ENCODE measurements at regions not wholly inside any gene's neighbourhood (a gene's known extent, or its start where the extent isn't known, plus 50 kb on each side); places are given as distances from the start of the nearest gene placed in this dataset.

DNA sequence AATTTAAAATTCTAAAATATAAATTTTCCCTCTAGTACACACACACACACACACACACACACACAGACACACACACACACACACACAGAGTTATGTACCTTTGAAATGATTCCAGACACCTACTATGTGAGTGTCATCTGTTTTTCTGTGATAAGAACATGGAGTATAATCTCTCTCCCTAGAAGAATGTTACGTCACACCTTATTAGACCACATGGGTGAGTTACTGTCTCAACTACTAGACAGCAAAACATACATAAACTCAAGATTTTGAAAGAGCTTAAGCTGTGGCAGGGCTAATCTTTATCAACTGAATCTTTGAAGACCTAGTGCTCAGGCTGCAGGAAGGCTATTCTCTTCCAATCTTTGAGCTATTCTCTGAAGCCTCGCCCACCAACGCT is 385.9 kb upstream of the BCHE start:
- no peak for ATAC-seq
- no peaks in the 10 kb centered on the region for H3K27me3 ChIP-seq
- WGBS, 2 donors (ENCODE audit: low coverage in 1 of 2) = 80 to 84% methylated on average over 3 of the region's 3 CpGs

DNA sequence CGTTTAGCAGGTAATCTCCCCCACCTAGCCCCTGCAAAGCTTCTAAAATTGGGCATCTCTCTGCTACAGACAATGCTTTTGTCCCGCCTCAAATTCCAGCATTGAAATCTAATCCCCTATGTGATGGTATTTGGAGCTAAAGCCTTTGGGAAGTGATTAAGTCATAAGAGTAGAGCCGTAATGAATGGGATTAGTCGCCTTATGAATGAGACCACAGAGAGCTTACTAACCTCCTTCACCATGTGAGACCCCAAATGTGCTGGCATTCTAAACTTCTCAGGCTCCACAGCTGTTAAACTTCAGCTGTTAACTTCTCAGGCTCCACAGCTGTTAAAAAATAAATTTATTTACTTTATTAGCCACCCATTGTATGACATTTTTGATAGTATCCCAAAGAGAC is 374.2 kb upstream of the BCHE start:
- WGBS, 2 donors (ENCODE audit: low coverage in 1 of 2) = 82 to 89% methylated on average over 3 to 4 of the region's 4 CpGs
- no peaks in the 10 kb centered on the region for H3K36me3 ChIP-seq
- no peaks in the 10 kb centered on the region for H3K9me3 ChIP-seq
- no peak for ATAC-seq
- no peak for TF ChIP-seq EP300 (IDR thresholded peaks at IDR 0.05)
- no peak overlapping the region for H3K4me3 ChIP-seq
- no peaks in the 10 kb centered on the region for H3K4me1 ChIP-seq
- no peak overlapping the region for H3K27ac ChIP-seq
- no peaks in the 10 kb centered on the region for H3K27me3 ChIP-seq

More for the DNA sequence above, 385.9 kb upstream of the BCHE start:
- no peaks in the 10 kb centered on the region for H3K4me1 ChIP-seq
- TF ChIP-seq, protein P1, sequence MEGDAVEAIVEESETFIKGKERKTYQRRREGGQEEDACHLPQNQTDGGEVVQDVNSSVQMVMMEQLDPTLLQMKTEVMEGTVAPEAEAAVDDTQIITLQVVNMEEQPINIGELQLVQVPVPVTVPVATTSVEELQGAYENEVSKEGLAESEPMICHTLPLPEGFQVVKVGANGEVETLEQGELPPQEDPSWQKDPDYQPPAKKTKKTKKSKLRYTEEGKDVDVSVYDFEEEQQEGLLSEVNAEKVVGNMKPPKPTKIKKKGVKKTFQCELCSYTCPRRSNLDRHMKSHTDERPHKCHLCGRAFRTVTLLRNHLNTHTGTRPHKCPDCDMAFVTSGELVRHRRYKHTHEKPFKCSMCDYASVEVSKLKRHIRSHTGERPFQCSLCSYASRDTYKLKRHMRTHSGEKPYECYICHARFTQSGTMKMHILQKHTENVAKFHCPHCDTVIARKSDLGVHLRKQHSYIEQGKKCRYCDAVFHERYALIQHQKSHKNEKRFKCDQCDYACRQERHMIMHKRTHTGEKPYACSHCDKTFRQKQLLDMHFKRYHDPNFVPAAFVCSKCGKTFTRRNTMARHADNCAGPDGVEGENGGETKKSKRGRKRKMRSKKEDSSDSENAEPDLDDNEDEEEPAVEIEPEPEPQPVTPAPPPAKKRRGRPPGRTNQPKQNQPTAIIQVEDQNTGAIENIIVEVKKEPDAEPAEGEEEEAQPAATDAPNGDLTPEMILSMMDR (IDR thresholded peaks at IDR 0.05) = no peak
- no peak for TF ChIP-seq EP300 (IDR thresholded peaks at IDR 0.05)
- TF ChIP-seq POLR2A (IDR thresholded peaks at IDR 0.05) = no peak
- no peak for TF ChIP-seq POLR2AphosphoS5 (IDR thresholded peaks at IDR 0.05)
- H3K4me3 ChIP-seq = no peak overlapping the region
- H3K9me3 ChIP-seq = no peaks in the 10 kb centered on the region
- H3K36me3 ChIP-seq = no peaks in the 10 kb centered on the region
- H3K27ac ChIP-seq = no peak overlapping the region

DNA sequence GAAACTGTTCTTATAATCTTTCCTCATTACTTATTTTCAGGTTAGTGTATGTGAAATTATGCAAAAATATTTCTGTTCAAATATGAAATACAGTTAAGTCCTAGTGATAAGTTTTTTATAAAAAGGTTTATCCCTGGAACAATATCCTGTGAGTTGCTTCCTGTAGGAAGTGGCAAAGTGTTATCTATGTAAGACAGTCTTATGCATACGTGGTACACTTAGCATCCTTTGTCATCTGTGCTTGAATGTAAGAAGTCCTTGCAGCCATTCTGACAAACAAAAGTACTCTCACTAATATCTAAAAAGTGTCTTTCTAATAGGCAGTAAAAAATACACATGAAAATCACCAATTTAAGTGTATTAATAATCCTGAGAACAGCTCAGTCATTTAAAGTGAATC is 372.5 kb upstream of the BCHE start:
- no peak for ATAC-seq
- WGBS, 2 donors (ENCODE audit: low coverage in 1 of 2) = 75 to 85% methylated on average over 1 of the region's 1 CpG
- no peaks in the 10 kb centered on the region for H3K4me1 ChIP-seq
- H3K27me3 ChIP-seq = no peaks in the 10 kb centered on the region
- H3K4me3 ChIP-seq = no peak overlapping the region
- TF ChIP-seq, protein P1 (IDR thresholded peaks at IDR 0.05) = no peak
- no peak for TF ChIP-seq POLR2A (IDR thresholded peaks at IDR 0.05)
- no peak for TF ChIP-seq POLR2AphosphoS5 (IDR thresholded peaks at IDR 0.05)
- TF ChIP-seq EP300 (IDR thresholded peaks at IDR 0.05) = no peak
- no peaks in the 10 kb centered on the region for H3K36me3 ChIP-seq
- H3K9me3 ChIP-seq = no peaks in the 10 kb centered on the region
- no peak overlapping the region for H3K27ac ChIP-seq

DNA sequence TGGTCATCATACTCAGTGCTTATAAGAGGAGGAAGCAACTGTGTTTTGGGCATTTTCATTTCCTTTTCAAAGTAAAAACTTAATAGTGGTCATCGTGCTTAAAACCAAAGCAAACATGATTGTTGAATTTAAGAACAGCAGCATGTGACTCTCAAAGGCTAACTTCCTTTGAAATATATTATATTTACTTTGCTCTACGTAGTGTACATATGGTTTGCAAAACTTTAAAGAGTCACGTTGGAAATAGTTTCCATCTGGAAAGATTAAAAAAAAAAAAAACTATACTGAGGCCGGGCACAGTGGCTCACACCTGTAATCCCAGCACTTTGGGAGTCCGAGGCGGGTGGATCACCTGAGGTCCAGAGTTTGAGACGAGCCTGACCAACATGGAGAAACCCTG is 367.9 kb upstream of the BCHE start:
- ATAC-seq = no peak
- H3K36me3 ChIP-seq = no peaks in the 10 kb centered on the region
- no peaks in the 10 kb centered on the region for H3K9me3 ChIP-seq
- H3K27me3 ChIP-seq = no peaks in the 10 kb centered on the region
- TF ChIP-seq, protein P1 (IDR thresholded peaks at IDR 0.05) = no peak
- TF ChIP-seq EP300 (IDR thresholded peaks at IDR 0.05) (no peak), POLR2AphosphoS5 (IDR thresholded peaks at IDR 0.05) (no peak), POLR2A (IDR thresholded peaks at IDR 0.05) (no peak)
- 77 to 87% methylated on average over 7 of the region's 7 CpGs for WGBS, 2 donors (ENCODE audit: low coverage in 1 of 2)
- peaks cover 0 to 11% (median 3%) of the 10 kb centered on the region in 3 donors for H3K4me1 ChIP-seq
- H3K4me3 ChIP-seq = no peak overlapping the region
- H3K27ac ChIP-seq = no peak overlapping the region

DNA sequence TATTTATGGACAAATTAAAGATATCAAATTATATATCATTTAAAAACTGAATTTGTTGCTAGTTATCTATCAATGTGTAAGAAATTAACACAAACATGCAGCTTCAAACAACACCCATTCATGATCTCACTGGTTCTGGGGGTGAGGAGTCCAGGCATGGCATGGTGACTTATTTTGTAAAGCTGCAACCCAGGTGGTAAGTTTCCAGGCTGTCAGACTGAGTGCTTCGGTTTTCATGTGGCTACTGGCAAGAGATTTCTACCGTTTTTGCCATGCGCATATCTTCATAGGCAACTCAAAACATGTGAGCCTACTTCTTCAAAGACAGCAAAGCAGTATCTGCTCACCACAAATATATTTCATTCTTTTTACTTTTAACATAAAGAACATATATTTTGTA is 364.3 kb upstream of the BCHE start:
- H3K36me3 ChIP-seq = no peaks in the 10 kb centered on the region
- WGBS, 2 donors (ENCODE audit: low coverage in 1 of 2) = 71% methylated on average over 3 of the region's 3 CpGs
- no peak for ATAC-seq
- TF ChIP-seq POLR2AphosphoS5 (IDR thresholded peaks at IDR 0.05) (no peak), POLR2A (IDR thresholded peaks at IDR 0.05) (no peak), EP300 (IDR thresholded peaks at IDR 0.05) (no peak)
- TF ChIP-seq, protein P1 (IDR thresholded peaks at IDR 0.05) = no peak
- H3K4me1 ChIP-seq = peaks cover 0 to 11% (median 3%) of the 10 kb centered on the region in 3 donors
- H3K9me3 ChIP-seq = no peaks in the 10 kb centered on the region
- H3K27ac ChIP-seq = no peak overlapping the region
- no peaks in the 10 kb centered on the region for H3K27me3 ChIP-seq
- no peak overlapping the region for H3K4me3 ChIP-seq

Measured in gastroesophageal sphincter (tissue), 4 donors.